Natural killer cell treated with Interleukin-12 subunit alpha and Interleukin-12 subunit beta and Interleukin-15 and Interleukin-18, amount 100 ng/mL, for 72 hours (primary cell): ENCODE measurements at regions not wholly inside any gene's neighbourhood (a gene's known extent, or its start where the extent isn't known, plus 50 kb on each side); places are given as distances from the start of the nearest gene placed in this dataset.
"Not testable (repeated sequence)": the region's sequence is repeated elsewhere in the genome, so short reads cannot be mapped to it uniquely, and the experiment has no call there.

ENCODE experiments used
- ATAC-seq, 2 donors: fragments of 150-1000 bp; cut with Tn5 transposase in 1 of 2; sonication (Bioruptor Pico), chemical (Tn5 transposase) in 1 of 2; 2 replicates each; pipeline ENCODE4 v1.10.0; 2021
- DNase-seq: peaks from one replicate; pipeline ENCODE4 v3.0.0; 2022; ENCODE audit warnings: low spot score
- H3K27ac Mint-ChIP-seq, 2 donors: 1 replicate in 1 of 2; 2 replicates in 1 of 2; pipeline ENCODE4 v1.8.0; 2022; ENCODE audit warnings: mixed read lengths in 2 of 2, mild to moderate bottlenecking in 1 of 2, moderate library complexity in 1 of 2
- H3K27me3 Mint-ChIP-seq, 2 donors: 1 replicate in 1 of 2; 2 replicates in 1 of 2; pipeline ENCODE4 v1.8.0; 2022; ENCODE audit warnings: mixed read lengths in 2 of 2
- H3K36me3 Mint-ChIP-seq: one replicate; pipeline ENCODE4 v1.8.0; 2022; ENCODE audit warnings: mixed read lengths
- H3K4me1 Mint-ChIP-seq, 2 donors: 1 replicate in 1 of 2; 2 replicates in 1 of 2; pipeline ENCODE4 v1.8.0; 2022; ENCODE audit warnings: low read depth in 2 of 2, mixed read lengths in 2 of 2, mild to moderate bottlenecking in 1 of 2
- H3K4me3 Mint-ChIP-seq: one replicate; pipeline ENCODE4 v1.8.0; 2022; ENCODE audit warnings: mixed read lengths
- H3K9me3 Mint-ChIP-seq: 2 replicates; pipeline ENCODE4 v1.8.0; 2022; ENCODE audit warnings: mixed read lengths

DNA sequence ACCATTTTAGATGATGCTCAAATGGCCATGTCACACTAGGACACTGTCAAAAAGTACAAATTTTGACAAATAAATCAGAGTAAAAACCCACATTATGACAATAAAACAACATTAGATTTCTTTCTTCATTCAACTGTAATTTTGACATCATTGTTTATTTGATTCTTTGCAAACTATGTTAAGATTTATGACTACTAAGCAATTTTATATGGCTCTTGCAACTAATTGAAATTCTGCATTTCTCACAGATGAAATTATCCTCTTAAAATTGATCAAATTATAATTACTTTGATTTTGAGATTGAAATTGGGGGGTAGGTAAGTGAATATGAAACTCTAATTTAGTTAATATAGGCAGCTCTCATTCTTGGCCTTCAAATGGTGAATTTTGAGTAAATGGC, 59.8 kb downstream of the ATOH1 start:
- no peak for DNase-seq
- H3K4me1 Mint-ChIP-seq = no peaks in the 10 kb centered on the region
- H3K27ac Mint-ChIP-seq = no peak overlapping the region
- no peaks in the 10 kb centered on the region for H3K9me3 Mint-ChIP-seq
- no peaks in the 10 kb centered on the region for H3K27me3 Mint-ChIP-seq
- H3K36me3 Mint-ChIP-seq = no peaks in the 10 kb centered on the region
- no peak for ATAC-seq
- H3K4me3 Mint-ChIP-seq = no peak overlapping the region

DNA sequence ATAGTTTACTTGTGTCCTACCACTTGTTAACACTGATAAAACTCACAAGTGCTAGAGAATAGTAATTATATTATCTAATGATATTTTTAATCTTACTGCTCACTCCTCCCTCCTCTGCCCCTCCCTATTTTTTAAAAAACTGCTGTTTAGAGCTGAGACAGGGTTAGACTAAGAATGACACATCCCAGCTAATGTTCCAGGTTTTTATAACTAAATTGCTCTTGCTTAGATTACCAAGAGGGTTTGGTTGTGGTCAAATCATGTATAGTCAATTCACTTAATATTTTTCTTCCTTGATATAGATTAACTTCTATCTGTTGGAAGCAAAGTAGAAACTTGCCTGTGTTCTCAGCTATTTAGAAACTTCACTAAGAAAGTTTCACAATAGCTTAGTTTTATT, 60.2 kb downstream of the ATOH1 start:
- H3K4me3 Mint-ChIP-seq = no peak overlapping the region
- no peaks in the 10 kb centered on the region for H3K9me3 Mint-ChIP-seq
- ATAC-seq = no peak
- H3K36me3 Mint-ChIP-seq = no peaks in the 10 kb centered on the region
- no peak overlapping the region for H3K27ac Mint-ChIP-seq
- no peaks in the 10 kb centered on the region for H3K4me1 Mint-ChIP-seq
- H3K27me3 Mint-ChIP-seq = no peaks in the 10 kb centered on the region
- DNase-seq = no peak

DNA sequence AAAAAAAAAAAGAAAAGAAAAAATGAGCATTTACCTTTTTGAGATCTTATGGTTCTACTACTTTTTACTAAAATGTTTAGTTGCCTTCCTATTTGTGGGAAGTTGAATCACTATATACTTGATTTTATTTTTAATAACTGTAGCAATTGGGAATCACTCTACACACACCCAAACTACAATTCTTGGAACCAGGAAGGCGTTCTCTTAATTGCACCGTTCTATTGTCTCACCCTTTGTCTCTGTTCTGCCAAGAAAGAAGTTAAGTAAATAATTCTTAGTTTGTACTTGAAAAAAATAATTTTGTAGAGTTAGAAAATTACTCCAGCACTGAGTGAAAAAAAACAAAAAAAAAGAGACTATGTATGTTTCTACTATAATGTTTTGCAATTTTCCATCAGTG, 62.7 kb downstream of the ATOH1 start:
- H3K4me1 Mint-ChIP-seq = no peaks in the 10 kb centered on the region
- no peak for DNase-seq
- H3K4me3 Mint-ChIP-seq = no peak overlapping the region
- no peak overlapping the region for H3K27ac Mint-ChIP-seq
- no peak for ATAC-seq
- no peaks in the 10 kb centered on the region for H3K27me3 Mint-ChIP-seq
- no peaks in the 10 kb centered on the region for H3K36me3 Mint-ChIP-seq
- H3K9me3 Mint-ChIP-seq = peaks cover 3% of the 10 kb centered on the region

DNA sequence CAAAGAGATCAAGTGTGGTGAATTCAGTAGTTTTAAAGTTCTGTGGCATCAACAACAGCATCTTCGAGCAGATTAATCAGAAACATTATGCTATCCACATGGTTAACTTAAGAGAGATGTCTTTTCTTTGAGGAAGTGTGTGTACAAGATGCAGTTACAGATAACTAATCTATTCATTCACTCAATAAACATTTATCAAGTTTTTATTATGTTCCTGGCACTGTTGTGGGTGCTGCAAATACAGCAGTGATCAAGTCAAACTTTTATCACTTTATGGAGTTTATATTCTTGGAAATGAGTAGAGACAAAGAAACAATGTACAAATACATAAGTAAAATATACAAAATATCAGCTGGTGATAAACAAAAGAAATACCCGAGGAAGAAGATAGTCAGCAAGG, 66.4 kb downstream of the ATOH1 start:
- no peak for DNase-seq
- Mint-ChIP-seq H3K4me1 (no peaks in the 10 kb centered on the region), H3K27me3 (no peaks in the 10 kb centered on the region), H3K27ac (no peak overlapping the region), H3K36me3 (no peaks in the 10 kb centered on the region), H3K4me3 (no peak overlapping the region), H3K9me3 (peaks cover 3% of the 10 kb centered on the region)
- ATAC-seq = no peak

DNA sequence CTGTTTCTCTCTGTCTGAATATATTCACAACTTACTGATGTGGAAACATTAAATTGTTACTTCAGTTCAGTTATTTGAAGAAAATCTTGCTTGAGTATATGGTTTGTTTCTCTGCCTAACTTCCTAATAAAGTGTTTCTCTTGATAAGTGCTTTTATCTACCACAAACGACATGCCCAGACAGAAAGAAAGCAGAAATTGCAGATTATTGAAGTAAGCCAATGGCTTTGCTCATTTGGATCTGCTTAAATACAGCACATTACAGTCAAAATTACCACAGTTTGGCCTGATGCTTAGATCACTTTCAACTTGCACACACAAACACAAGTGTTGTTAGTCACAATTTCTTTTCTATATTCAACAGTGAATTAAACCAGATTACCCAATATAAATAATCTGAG, 68.0 kb downstream of the ATOH1 start:
- ATAC-seq = no peak
- Mint-ChIP-seq H3K4me3 (no peak overlapping the region), H3K9me3 (peaks cover 3% of the 10 kb centered on the region), H3K4me1 (no peaks in the 10 kb centered on the region), H3K36me3 (no peaks in the 10 kb centered on the region), H3K27ac (no peak overlapping the region), H3K27me3 (no peaks in the 10 kb centered on the region)
- no peak for DNase-seq

DNA sequence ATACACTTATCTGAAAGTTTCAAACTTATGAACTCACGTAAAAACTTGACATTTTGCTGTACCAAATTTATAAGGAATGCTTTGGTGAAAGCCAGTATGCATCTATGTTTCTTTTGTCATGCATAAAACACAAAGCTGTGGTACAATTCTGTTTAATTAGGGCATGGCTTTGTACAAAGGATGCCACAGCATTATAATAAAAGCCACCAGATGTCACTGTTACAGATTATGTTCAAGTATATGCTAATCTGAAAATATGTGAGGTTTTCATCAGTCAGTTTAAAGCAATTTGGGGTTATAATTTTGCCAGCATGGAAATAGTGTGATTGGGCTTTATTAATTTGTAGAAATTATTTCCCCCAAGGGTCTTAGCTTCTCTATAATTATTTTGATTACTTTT, 69.0 kb downstream of the ATOH1 start:
- Mint-ChIP-seq H3K27me3 (no peaks in the 10 kb centered on the region), H3K36me3 (no peaks in the 10 kb centered on the region), H3K9me3 (peaks cover 3% of the 10 kb centered on the region), H3K4me1 (no peaks in the 10 kb centered on the region), H3K4me3 (no peak overlapping the region), H3K27ac (no peak overlapping the region)
- DNase-seq (no peak), ATAC-seq (no peak)

DNA sequence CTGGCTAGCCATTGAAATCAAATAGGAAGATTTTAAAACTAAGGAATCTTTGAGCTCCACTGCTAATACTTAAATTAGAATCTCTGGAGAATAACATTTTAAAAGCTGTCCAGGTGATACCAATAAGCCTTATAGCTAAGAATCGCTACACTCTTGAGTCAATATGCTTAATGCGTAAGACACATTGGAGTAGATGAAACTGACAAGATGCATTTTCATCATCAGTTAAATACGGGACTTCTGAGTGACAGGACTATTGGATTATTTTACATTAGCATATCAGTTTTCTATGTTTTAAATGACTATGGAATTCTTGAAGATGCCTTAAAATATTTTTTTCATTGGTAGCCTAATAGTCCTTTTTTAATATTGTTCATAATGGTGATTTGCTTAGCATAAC, 80.2 kb downstream of the ATOH1 start:
- H3K27me3 Mint-ChIP-seq = no peaks in the 10 kb centered on the region
- no peak overlapping the region for H3K4me3 Mint-ChIP-seq
- DNase-seq = no peak
- ATAC-seq = no peak
- H3K9me3 Mint-ChIP-seq = peaks cover 4% of the 10 kb centered on the region
- H3K27ac Mint-ChIP-seq = no peak overlapping the region
- no peaks in the 10 kb centered on the region for H3K4me1 Mint-ChIP-seq
- no peaks in the 10 kb centered on the region for H3K36me3 Mint-ChIP-seq

DNA sequence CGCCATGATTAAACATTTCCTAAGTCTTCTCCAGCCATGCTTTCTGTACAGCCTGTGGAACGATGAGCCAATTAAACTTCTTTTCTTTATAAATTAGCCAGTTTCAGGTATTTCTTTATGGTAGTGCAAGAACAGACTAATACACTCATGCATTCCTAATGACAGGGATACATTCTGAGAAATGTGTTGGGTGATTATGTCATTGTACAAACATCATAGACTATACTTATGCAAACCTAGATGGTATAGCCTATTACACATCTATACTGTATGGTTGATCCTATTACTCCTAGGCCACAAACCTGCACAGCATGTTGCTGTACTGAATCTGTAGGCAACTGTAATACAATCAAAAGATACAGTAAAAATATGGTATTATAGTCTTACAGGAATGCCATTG, 83.1 kb downstream of the ATOH1 start:
- ATAC-seq = no peak
- H3K4me1 Mint-ChIP-seq = no peaks in the 10 kb centered on the region
- no peak overlapping the region for H3K4me3 Mint-ChIP-seq
- no peaks in the 10 kb centered on the region for H3K36me3 Mint-ChIP-seq
- H3K9me3 Mint-ChIP-seq = peaks cover 4% of the 10 kb centered on the region
- no peaks in the 10 kb centered on the region for H3K27me3 Mint-ChIP-seq
- no peak overlapping the region for H3K27ac Mint-ChIP-seq
- DNase-seq = no peak

DNA sequence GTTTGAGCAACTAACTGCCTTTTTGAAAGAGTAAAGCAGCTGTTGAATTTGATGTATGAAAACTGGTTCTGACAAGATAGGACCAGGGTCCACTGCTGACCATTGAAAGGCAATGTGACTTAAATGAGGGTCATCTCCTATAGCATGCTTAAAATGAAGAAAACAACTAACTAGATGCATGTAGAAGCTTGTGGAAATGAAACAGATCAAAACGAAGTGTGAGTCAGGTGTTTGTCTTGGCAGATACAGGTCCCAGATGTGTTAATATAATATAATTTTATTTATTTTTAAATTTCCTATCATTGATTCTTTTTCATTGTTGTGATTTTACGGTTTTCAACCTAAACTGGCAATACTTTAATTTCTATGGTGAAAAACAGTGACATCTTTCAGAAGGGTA, 83.6 kb downstream of the ATOH1 start:
- Mint-ChIP-seq H3K27ac (no peak overlapping the region), H3K4me3 (no peak overlapping the region), H3K4me1 (no peaks in the 10 kb centered on the region), H3K36me3 (no peaks in the 10 kb centered on the region), H3K9me3 (peaks cover 6% of the 10 kb centered on the region), H3K27me3 (no peaks in the 10 kb centered on the region)
- DNase-seq (no peak), ATAC-seq (no peak)

DNA sequence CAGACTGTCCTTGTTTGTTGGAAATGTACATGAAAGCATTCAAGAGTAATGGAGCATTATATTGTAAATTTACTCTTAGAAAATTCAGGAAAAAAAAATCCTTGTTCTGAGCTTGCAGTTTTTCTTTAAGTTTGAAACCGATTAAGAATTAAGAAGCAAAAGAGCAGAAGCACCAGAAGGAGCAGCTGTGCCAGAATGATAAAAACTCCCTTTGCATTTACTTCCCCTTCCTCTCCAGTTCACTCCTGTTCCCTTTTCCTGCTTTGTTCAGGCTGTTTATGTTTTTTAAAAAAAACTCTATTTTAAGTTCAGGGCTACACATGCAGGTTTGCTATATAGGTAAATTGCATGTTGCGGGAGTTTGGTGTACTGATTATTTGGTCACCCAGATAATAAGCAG, 90.3 kb downstream of the ATOH1 start:
- Mint-ChIP-seq H3K27ac (no peak overlapping the region), H3K36me3 (no peaks in the 10 kb centered on the region), H3K27me3 (no peaks in the 10 kb centered on the region), H3K4me1 (no peaks in the 10 kb centered on the region), H3K4me3 (no peak overlapping the region), H3K9me3 (peaks cover 10% of the 10 kb centered on the region)
- ATAC-seq (no peak), DNase-seq (no peak)

DNA sequence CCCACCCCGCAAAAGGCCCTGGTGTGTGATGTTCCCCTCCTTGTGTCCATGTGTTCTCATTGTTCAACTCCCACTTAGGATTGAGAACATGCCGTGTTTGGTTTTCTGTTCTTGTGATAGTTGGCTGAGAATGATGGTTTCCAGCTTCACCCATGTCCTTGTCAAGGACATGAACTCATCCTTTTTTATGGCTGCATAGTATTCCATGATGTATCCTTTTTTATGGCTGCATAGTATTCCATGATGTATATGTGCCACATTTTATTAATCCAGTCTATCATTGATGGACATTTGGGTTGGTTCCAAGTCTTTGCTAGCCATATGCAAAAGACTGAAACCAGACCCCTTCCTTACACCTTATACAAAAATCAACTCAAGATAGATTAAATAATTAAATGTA, 95.0 kb downstream of the ATOH1 start:
- H3K27ac Mint-ChIP-seq, H3K4me1 Mint-ChIP-seq, H3K36me3 Mint-ChIP-seq, DNase-seq, ATAC-seq, H3K4me3 Mint-ChIP-seq, H3K27me3 Mint-ChIP-seq: not testable (repeated sequence)
- peaks cover 18% of the 10 kb centered on the region for H3K9me3 Mint-ChIP-seq

DNA sequence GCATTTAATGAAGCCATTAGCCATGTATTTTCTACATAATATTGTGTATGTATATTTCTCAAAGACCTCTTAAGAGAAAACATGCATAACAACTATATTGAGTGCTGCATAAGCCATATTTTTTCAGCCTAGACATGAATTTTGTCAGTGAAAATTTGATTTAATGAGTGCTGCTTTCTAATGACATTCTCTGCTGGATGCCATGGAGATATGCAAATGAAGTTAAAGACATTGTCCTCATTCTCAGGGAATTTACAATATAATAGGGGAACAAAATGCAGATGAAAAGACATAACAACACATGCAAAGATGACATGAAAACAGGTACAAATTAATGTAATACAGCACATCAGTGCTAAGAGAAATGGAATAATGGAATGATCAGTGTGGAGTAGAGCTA, 118.7 kb downstream of the ATOH1 start:
- DNase-seq (no peak), ATAC-seq (no peak)
- no peaks in the 10 kb centered on the region for H3K27me3 Mint-ChIP-seq
- H3K4me1 Mint-ChIP-seq = no peaks in the 10 kb centered on the region
- no peaks in the 10 kb centered on the region for H3K36me3 Mint-ChIP-seq
- H3K4me3 Mint-ChIP-seq = no peak overlapping the region
- H3K27ac Mint-ChIP-seq = no peak overlapping the region
- peaks cover 16% of the 10 kb centered on the region for H3K9me3 Mint-ChIP-seq

DNA sequence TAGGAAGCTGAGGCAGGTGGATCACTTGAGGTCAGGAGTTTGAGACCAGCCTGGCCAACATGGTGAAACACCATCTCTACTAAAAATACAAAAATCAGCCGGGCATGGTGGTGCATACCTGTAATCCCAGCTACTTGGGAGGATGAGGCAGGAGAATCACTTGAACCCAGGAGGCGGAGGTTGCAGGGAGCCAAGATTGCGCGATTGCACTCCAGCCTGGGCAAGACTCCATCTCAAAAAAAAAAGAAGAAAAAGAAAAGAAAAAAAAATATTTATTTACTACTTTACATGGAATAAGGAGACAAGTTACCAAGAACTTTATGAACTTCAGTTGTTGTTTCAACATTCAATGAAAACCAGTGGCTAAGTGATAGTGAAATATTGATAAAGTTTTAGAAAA, 121.7 kb downstream of the ATOH1 start:
- H3K4me3 Mint-ChIP-seq, H3K27me3 Mint-ChIP-seq, DNase-seq, H3K27ac Mint-ChIP-seq, H3K36me3 Mint-ChIP-seq, ATAC-seq, H3K4me1 Mint-ChIP-seq: not testable (repeated sequence)
- peaks cover 20% of the 10 kb centered on the region for H3K9me3 Mint-ChIP-seq

DNA sequence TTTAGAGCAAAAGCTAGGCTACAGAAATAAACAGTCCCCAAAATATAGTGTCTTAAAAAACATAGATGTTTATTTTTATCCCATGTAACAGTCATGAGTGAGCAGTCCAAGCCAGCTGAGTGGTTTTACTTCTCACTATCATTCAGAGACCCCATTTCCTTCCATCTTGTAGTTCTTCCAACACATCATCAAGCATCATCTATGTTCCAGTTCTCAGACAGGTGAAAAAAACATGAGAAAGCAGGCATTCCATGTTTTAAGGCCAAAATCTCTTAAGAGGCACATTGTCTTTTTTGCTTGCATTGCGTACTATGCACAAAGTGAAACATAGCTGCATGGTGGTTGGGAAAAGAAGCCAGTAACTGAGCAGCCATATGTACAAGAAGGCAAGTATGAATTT, 128.6 kb downstream of the ATOH1 start:
- H3K36me3 Mint-ChIP-seq = no peaks in the 10 kb centered on the region
- no peaks in the 10 kb centered on the region for H3K27me3 Mint-ChIP-seq
- DNase-seq (no peak), ATAC-seq (no peak)
- no peak overlapping the region for H3K4me3 Mint-ChIP-seq
- no peaks in the 10 kb centered on the region for H3K4me1 Mint-ChIP-seq
- H3K27ac Mint-ChIP-seq = no peak overlapping the region
- peaks cover 8% of the 10 kb centered on the region for H3K9me3 Mint-ChIP-seq

DNA sequence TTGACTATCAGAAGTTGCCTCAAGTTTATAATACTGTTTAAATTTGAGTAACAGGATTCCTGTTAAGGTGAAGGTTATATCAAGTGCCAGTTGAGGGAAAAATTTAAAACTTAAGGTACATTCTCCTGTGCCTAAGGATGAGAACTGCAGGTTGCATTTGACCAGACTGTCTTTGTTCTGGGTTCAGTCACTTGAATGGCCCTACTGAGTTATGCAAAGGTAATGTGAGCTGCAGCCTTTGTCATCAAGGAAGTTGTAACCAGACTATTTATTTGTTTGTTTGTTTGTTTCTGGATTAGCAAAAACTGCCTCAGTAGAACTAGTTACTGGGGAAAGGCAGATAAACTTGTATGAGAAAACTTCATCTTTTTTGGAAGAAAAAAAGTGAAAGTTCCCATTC, 131.9 kb downstream of the ATOH1 start:
- no peaks in the 10 kb centered on the region for H3K36me3 Mint-ChIP-seq
- peaks cover 9% of the 10 kb centered on the region for H3K9me3 Mint-ChIP-seq
- no peak overlapping the region for H3K27ac Mint-ChIP-seq
- H3K4me3 Mint-ChIP-seq = no peak overlapping the region
- no peaks in the 10 kb centered on the region for H3K27me3 Mint-ChIP-seq
- no peak for DNase-seq
- H3K4me1 Mint-ChIP-seq = no peaks in the 10 kb centered on the region
- ATAC-seq = no peak

DNA sequence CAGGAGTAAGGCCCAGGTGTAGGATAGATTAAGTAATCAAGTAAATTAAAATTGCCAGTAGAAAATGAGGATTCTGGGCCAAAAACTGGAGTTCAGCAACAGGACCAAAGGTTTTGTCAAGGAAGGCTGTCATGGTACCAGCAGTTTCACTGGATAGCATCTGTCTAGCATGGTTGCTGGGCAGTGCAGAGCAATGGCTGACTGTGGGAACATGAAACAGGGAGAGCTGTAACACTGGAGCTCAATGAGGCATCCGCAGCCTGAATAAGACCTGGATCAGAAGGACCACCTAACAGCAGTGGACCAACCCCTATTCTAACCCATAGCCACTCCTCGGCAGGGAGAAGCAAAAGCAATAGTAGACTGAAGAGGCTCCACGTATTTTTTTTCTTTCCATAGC, 132.4 kb downstream of the ATOH1 start:
- Mint-ChIP-seq H3K36me3 (no peaks in the 10 kb centered on the region), H3K9me3 (peaks cover 14% of the 10 kb centered on the region)

More for the DNA sequence above, 132.4 kb downstream of the ATOH1 start:
- Mint-ChIP-seq H3K4me1 (no peaks in the 10 kb centered on the region), H3K27me3 (no peaks in the 10 kb centered on the region), H3K4me3 (no peak overlapping the region), H3K27ac (no peak overlapping the region)
- no peak for DNase-seq
- ATAC-seq = no peak
